Breast epithelium (tissue), 3 donors: ENCODE measurements at regions not wholly inside any gene's neighbourhood (a gene's known extent, or its start where the extent isn't known, plus 50 kb on each side); places are given as distances from the start of the nearest gene placed in this dataset.

ENCODE experiments used
- POLR2A ChIP-seq: fragments of 450-650 bp; IDR thresholded peaks from one replicate; pipeline ENCODE4 v1.6.1; 2016; ENCODE audit warnings: antibody characterized with exemption, mild to moderate bottlenecking, moderate library complexity
- POLR2AphosphoS5 ChIP-seq, 3 donors: sonication (generic); formaldehyde crosslinking; IDR thresholded peaks; one replicate each; pipeline ENCODE4 v1.6.1; 2017; ENCODE audit warnings: antibody characterized with exemption in 3 of 3
- TF ChIP-seq, protein P1 (sequence below), 3 donors: fragments of 450-650 bp; IDR thresholded peaks; one replicate each; pipeline ENCODE4 v1.5.1; 2016 to 2017; ENCODE audit warnings: antibody characterized with exemption in 3 of 3, mild to moderate bottlenecking in 3 of 3, moderate library complexity in 3 of 3

DNA sequence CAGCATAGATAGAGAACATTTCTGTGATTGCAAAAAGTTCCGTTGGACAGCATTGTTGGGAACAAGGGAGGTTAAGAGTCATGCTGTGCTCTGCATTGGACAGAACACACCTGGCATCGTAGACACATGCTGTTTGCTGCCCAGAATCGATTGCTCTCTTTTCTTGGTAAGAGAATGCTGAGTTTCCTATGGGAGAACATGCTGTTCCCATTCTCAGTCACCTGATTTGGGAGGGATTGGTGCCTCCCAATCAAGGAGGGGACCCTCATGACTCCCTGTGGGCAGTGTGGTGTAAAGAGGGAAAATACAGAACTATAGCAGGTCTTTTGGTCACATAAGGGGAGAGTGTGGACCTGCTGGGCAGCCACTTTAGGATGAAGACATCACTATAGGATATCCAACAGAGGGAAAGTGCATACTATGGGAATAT is 555.4 kb upstream of the CLINT1 start:
- TF ChIP-seq, protein P1, sequence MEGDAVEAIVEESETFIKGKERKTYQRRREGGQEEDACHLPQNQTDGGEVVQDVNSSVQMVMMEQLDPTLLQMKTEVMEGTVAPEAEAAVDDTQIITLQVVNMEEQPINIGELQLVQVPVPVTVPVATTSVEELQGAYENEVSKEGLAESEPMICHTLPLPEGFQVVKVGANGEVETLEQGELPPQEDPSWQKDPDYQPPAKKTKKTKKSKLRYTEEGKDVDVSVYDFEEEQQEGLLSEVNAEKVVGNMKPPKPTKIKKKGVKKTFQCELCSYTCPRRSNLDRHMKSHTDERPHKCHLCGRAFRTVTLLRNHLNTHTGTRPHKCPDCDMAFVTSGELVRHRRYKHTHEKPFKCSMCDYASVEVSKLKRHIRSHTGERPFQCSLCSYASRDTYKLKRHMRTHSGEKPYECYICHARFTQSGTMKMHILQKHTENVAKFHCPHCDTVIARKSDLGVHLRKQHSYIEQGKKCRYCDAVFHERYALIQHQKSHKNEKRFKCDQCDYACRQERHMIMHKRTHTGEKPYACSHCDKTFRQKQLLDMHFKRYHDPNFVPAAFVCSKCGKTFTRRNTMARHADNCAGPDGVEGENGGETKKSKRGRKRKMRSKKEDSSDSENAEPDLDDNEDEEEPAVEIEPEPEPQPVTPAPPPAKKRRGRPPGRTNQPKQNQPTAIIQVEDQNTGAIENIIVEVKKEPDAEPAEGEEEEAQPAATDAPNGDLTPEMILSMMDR (IDR thresholded peaks at IDR 0.05), result no peak
- no peak for TF ChIP-seq POLR2A
- peak in 1 of 3 donors; percentile 10 for TF ChIP-seq POLR2AphosphoS5 (IDR thresholded peaks at IDR 0.05)
